ENCODE measurements at regions not wholly inside any gene's neighbourhood (a gene's known extent, or its start where the extent isn't known, plus 50 kb on each side); places are given as distances from the start of the nearest gene placed in this dataset.

GRCh38 chr3:69435274-69436265, 49.7 kb upstream of the FRMD4B start:
- DNase-seq = no peak

Measured in NCI-H1092 (cell line).